ENCODE measurements at regions not wholly inside any gene's neighbourhood (a gene's known extent, or its start where the extent isn't known, plus 50 kb on each side); places are given as distances from the start of the nearest gene placed in this dataset.

GRCh38 chr1:75990686-75991085 is 58.5 kb upstream of the ASB17 start:
- CTCF ChIA-PET (ENCODE audit: low intra/inter-chr PET ratio, low total read pairs), result no interaction called here

More at GRCh38 chr1:75990686-75991085, 58.5 kb upstream of the ASB17 start:
- Histone ChIP-seq H3K4me2 (ENCODE audit: low read depth, low read length) (no peak overlapping the region), H3K9ac (ENCODE audit: insufficient read depth, low read depth, low read length) (no peak overlapping the region), H3K27ac (ENCODE audit: extremely low read length, insufficient read depth, low read length) (no peak overlapping the region), H3K79me2 (ENCODE audit: insufficient read depth, low read length) (no peaks in the 10 kb centered on the region), H3K9me3 (ENCODE audit: low read length) (no peaks in the 10 kb centered on the region), H4K20me1 (ENCODE audit: insufficient read depth, low read length) (no peaks in the 10 kb centered on the region), H2AFZ (ENCODE audit: low read length) (no peak overlapping the region), H3K27me3 (ENCODE audit: control insufficient read depth in 1 of 2, insufficient read depth in 2 of 2, low read length in 2 of 2) (no peaks in the 10 kb centered on the region), H3K4me3 (replicated peaks in 1 of 3; ENCODE audit: insufficient read depth in 1 of 3, low read depth in 2 of 3, low read length in 3 of 3) (no peak overlapping the region), H3K36me3 (replicated peaks in 1 of 2; ENCODE audit: control insufficient read depth in 1 of 2, insufficient read depth in 2 of 2, low read length in 2 of 2) (no peaks in the 10 kb centered on the region), H3K4me1 (ENCODE audit: insufficient read depth, low read length) (no peaks in the 10 kb centered on the region)
- BruUV-seq (replicated peaks), result no TSS peak
- DNase-seq (ENCODE audit: low spot score) (no peak), ATAC-seq (no peak), FAIRE-seq (no peak)
- in situ Hi-C loops (cut with HindIII; ENCODE audit: extremely low pct_ligation_motif_present, low pct_unique_long_range_greater_than_20kb) (no loop called here), intact Hi-C loops (cut with micrococcal nuclease; ENCODE audit: unreplicated experiment) (loop anchor here (5.0 kb wide), 2 partner anchors 162 to 1137 kb away; no protein-coding TSS in a partner anchor)
- POLR2A ChIA-PET, result no interaction called here
- WGBS (ENCODE audit: low lambda C conversion rate), result 32% methylated on average over 3 of the region's 3 CpGs
- no peak for TF ChIP-seq MXI1 (IDR thresholded peaks at IDR 0.05; ENCODE audit: borderline replicate concordance, low read depth, low read length)
- TF ChIP-seq ZNF34 (CRISPR knock-in tag; IDR thresholded peaks at IDR 0.05; ENCODE audit: borderline replicate concordance), result no peak
- TF ChIP-seq ZNF607 (CRISPR knock-in tag; IDR thresholded peaks at IDR 0.05; ENCODE audit: borderline replicate concordance), result no peak
- TF ChIP-seq HOXA9 (CRISPR knock-in tag; IDR thresholded peaks at IDR 0.05; ENCODE audit: borderline replicate concordance), result no peak
- no peak for TF ChIP-seq NR2C2 (CRISPR knock-in tag; IDR thresholded peaks at IDR 0.05; ENCODE audit: borderline replicate concordance)
- no peak for TF ChIP-seq HINFP (CRISPR knock-in tag; IDR thresholded peaks at IDR 0.05; ENCODE audit: low read depth)
- no peak for TF ChIP-seq SAFB2 (CRISPR knock-in tag; IDR thresholded peaks at IDR 0.05; ENCODE audit: borderline replicate concordance, low read depth)
- TF ChIP-seq ZNF790 (CRISPR knock-in tag; IDR thresholded peaks at IDR 0.05; ENCODE audit: borderline replicate concordance), result no peak
- TF ChIP-seq ZNF850 (CRISPR knock-in tag; conservative IDR thresholded peaks at IDR 0.05), result no peak
- TF ChIP-seq ZNF883 (CRISPR knock-in tag; IDR thresholded peaks at IDR 0.05; ENCODE audit: not compliant biosample characterization), result no peak
- TF ChIP-seq HNRNPLL (IDR thresholded peaks at IDR 0.05; ENCODE audit: low read depth, low read length, poor library complexity, severe bottlenecking), result no peak
- TF ChIP-seq ZNF747 (CRISPR knock-in tag; IDR thresholded peaks at IDR 0.05; ENCODE audit: borderline replicate concordance), result no peak
- TF ChIP-seq ARNTL (CRISPR knock-in tag; IDR thresholded peaks at IDR 0.05), result no peak
- no peak for TF ChIP-seq MAFG (CRISPR knock-in tag; IDR thresholded peaks at IDR 0.05)
- TF ChIP-seq TBL1XR1 (IDR thresholded peaks at IDR 0.05; ENCODE audit: borderline replicate concordance, low read length, partially characterized antibody), result no peak
- TF ChIP-seq ZFYVE20 (CRISPR knock-in tag; IDR thresholded peaks at IDR 0.05; ENCODE audit: borderline replicate concordance, low read depth), result no peak

All from HepG2 (cell line).